ENCODE measurements at regions not wholly inside any gene's neighbourhood (a gene's known extent, or its start where the extent isn't known, plus 50 kb on each side); places are given as distances from the start of the nearest gene placed in this dataset.

- no peak overlapping the region for H3K27ac ChIP-seq (ENCODE audit: low read length)
- H3K4me1 ChIP-seq (ENCODE audit: low read length), result no peaks in the 10 kb centered on the region
- DNase-seq, result no peak
- no peaks in the 10 kb centered on the region for H3F3A ChIP-seq (ENCODE audit: insufficient read depth, low read length)
- H3K79me2 ChIP-seq (ENCODE audit: low read length), result no peaks in the 10 kb centered on the region
- no peak overlapping the region for H3K4me3 ChIP-seq (ENCODE audit: low read length)
- H3K9me3 ChIP-seq (replicated peaks; ENCODE audit: insufficient read depth, low read length), result no peaks in the 10 kb centered on the region
- no peaks in the 10 kb centered on the region for H4K20me1 ChIP-seq (ENCODE audit: insufficient read depth, low read length)
- no peaks in the 10 kb centered on the region for H3K9me2 ChIP-seq (replicated peaks; ENCODE audit: insufficient read depth, low read length)
- H3K4me2 ChIP-seq (ENCODE audit: low read depth, low read length), result no peak overlapping the region
- H2AFZ ChIP-seq (ENCODE audit: low read length), result no peak overlapping the region
- H3K27me3 ChIP-seq (replicated peaks; ENCODE audit: insufficient read depth, low read length), result no peaks in the 10 kb centered on the region
- no peaks in the 10 kb centered on the region for H3K36me3 ChIP-seq (replicated peaks; ENCODE audit: insufficient read depth, low read length)
- TF ChIP-seq CTCF (IDR thresholded peaks at IDR 0.05; ENCODE audit: low read length) (no peak), EZH2phosphoT487 (IDR thresholded peaks at IDR 0.05; ENCODE audit: low read length) (no peak), EZH2 (optimal IDR thresholded peaks at IDR 0.05; ENCODE audit: low read depth, low read length) (no peak)
- no peak overlapping the region for H3K9ac ChIP-seq (ENCODE audit: low read length)
Observed at GRCh38 chr11:23336961-23337360, 476.7 kb upstream of the CCDC179 start.

GRCh38 chr11:23353611-23354010 lies 493.3 kb upstream of the CCDC179 start:
- Histone ChIP-seq H3K27me3 (replicated peaks; ENCODE audit: insufficient read depth, low read length) (no peaks in the 10 kb centered on the region), H3K79me2 (ENCODE audit: low read length) (no peaks in the 10 kb centered on the region), H3K9me2 (replicated peaks; ENCODE audit: insufficient read depth, low read length) (no peaks in the 10 kb centered on the region), H3K4me1 (ENCODE audit: low read length) (0 out of 2 replicates have a peak, but pooled peaks cover 6% of the 10 kb centered on the region), H3K9me3 (replicated peaks; ENCODE audit: insufficient read depth, low read length) (no peaks in the 10 kb centered on the region), H3K4me2 (ENCODE audit: low read depth, low read length) (no peak overlapping the region), H4K20me1 (ENCODE audit: insufficient read depth, low read length) (no peaks in the 10 kb centered on the region; the same call in 1 of the 2 replicates), H3K9ac (ENCODE audit: low read length) (no peak overlapping the region), H2AFZ (ENCODE audit: low read length) (no peak overlapping the region), H3K27ac (ENCODE audit: low read length) (no peak overlapping the region), H3F3A (ENCODE audit: insufficient read depth, low read length) (no peaks in the 10 kb centered on the region), H3K4me3 (ENCODE audit: low read length) (no peak overlapping the region), H3K36me3 (replicated peaks; ENCODE audit: insufficient read depth, low read length) (no peaks in the 10 kb centered on the region)
- DNase-seq, result no peak
- no peak for TF ChIP-seq CTCF (IDR thresholded peaks at IDR 0.05; ENCODE audit: low read length)
- TF ChIP-seq EZH2phosphoT487 (IDR thresholded peaks at IDR 0.05; ENCODE audit: low read length), result no peak
- no peak for TF ChIP-seq EZH2 (optimal IDR thresholded peaks at IDR 0.05; ENCODE audit: low read depth, low read length)

GRCh38 chr11:23359297-23359696 lies 499.0 kb upstream of the CCDC179 start:
- Histone ChIP-seq H2AFZ (ENCODE audit: low read length) (no peak overlapping the region), H3K79me2 (ENCODE audit: low read length) (no peaks in the 10 kb centered on the region), H3K9me2 (replicated peaks; ENCODE audit: insufficient read depth, low read length) (no peaks in the 10 kb centered on the region; the same call in 1 of the 2 replicates), H3K4me3 (ENCODE audit: low read length) (no peak overlapping the region), H3K36me3 (replicated peaks; ENCODE audit: insufficient read depth, low read length) (no peaks in the 10 kb centered on the region), H3K9ac (ENCODE audit: low read length) (no peak overlapping the region), H3F3A (ENCODE audit: insufficient read depth, low read length) (no peaks in the 10 kb centered on the region), H3K27ac (ENCODE audit: low read length) (no peak overlapping the region), H3K9me3 (replicated peaks; ENCODE audit: insufficient read depth, low read length) (no peaks in the 10 kb centered on the region), H4K20me1 (ENCODE audit: insufficient read depth, low read length) (no peaks in the 10 kb centered on the region; the same call in 1 of the 2 replicates), H3K4me1 (ENCODE audit: low read length) (0 out of 2 replicates have a peak, but pooled peaks cover 6% of the 10 kb centered on the region), H3K4me2 (ENCODE audit: low read depth, low read length) (no peak overlapping the region), H3K27me3 (replicated peaks; ENCODE audit: insufficient read depth, low read length) (no peaks in the 10 kb centered on the region)
- DNase-seq, result peak; percentile 57
- no peak for TF ChIP-seq EZH2phosphoT487 (IDR thresholded peaks at IDR 0.05; ENCODE audit: low read length)
- no peak for TF ChIP-seq CTCF (IDR thresholded peaks at IDR 0.05; ENCODE audit: low read length)
- no peak for TF ChIP-seq EZH2 (optimal IDR thresholded peaks at IDR 0.05; ENCODE audit: low read depth, low read length)

All from MM.1S (cell line).